ENCODE measurements at regions not wholly inside any gene's neighbourhood (a gene's known extent, or its start where the extent isn't known, plus 50 kb on each side); places are given as distances from the start of the nearest gene placed in this dataset.

GRCh38 chr15:95979286-95979685 is 351.2 kb upstream of the NR2F2 start:
- Mint-ChIP-seq H3K4me1 (no peaks in the 10 kb centered on the region), H3K4me3 (no peak overlapping the region), H3K27me3 (ENCODE audit: low read depth) (no peaks in the 10 kb centered on the region), H3K27ac (no peak overlapping the region), H3K36me3 (no peaks in the 10 kb centered on the region), H3K9me3 (peaks cover 6% of the 10 kb centered on the region)
- DNase-seq (ENCODE audit: low spot score), result no peak
- TF ChIP-seq ZMAT4 (CRISPR knock-in tag; IDR thresholded peaks at IDR 0.05), result no peak
- no peak for TF ChIP-seq ZNF512 (CRISPR knock-in tag; IDR thresholded peaks at IDR 0.05; ENCODE audit: borderline replicate concordance)
- TF ChIP-seq E2F4 (CRISPR knock-in tag; IDR thresholded peaks at IDR 0.05; ENCODE audit: borderline replicate concordance, low read depth), result no peak
- no peak for TF ChIP-seq HMGA2 (CRISPR knock-in tag; IDR thresholded peaks at IDR 0.05)
- TF ChIP-seq ATF3 (CRISPR knock-in tag; conservative IDR thresholded peaks at IDR 0.05), result no peak
- no peak for TF ChIP-seq ZBTB21 (CRISPR knock-in tag; IDR thresholded peaks at IDR 0.05; ENCODE audit: borderline replicate concordance)
- no peak for TF ChIP-seq RORB (CRISPR knock-in tag; IDR thresholded peaks at IDR 0.05)
- TF ChIP-seq MAX (CRISPR knock-in tag; IDR thresholded peaks at IDR 0.05), result no peak
- no peak for TF ChIP-seq IRF1 (CRISPR knock-in tag; IDR thresholded peaks at IDR 0.05)
- no peak for TF ChIP-seq GABPB1 (CRISPR knock-in tag; IDR thresholded peaks at IDR 0.05)
- TF ChIP-seq MLX (CRISPR knock-in tag; IDR thresholded peaks at IDR 0.05), result no peak
- no peak for TF ChIP-seq MYBL2 (CRISPR knock-in tag; IDR thresholded peaks at IDR 0.05)
- TF ChIP-seq FOXP1 (CRISPR knock-in tag; IDR thresholded peaks at IDR 0.05; ENCODE audit: borderline replicate concordance), result no peak
- TF ChIP-seq ATF1 (CRISPR knock-in tag; IDR thresholded peaks at IDR 0.05), result no peak
- ChIA-PET CTCF (no interaction called here), POLR2A (no interaction called here)
- ATAC-seq, result no peak

GRCh38 chr15:95981209-95981608 is 349.3 kb upstream of the NR2F2 start:
- TF ChIP-seq NFATC4 (CRISPR knock-in tag; IDR thresholded peaks at IDR 0.05) (no peak), FOXK1 (CRISPR knock-in tag; IDR thresholded peaks at IDR 0.05) (no peak), ESRRA (CRISPR knock-in tag; IDR thresholded peaks at IDR 0.05; ENCODE audit: borderline replicate concordance) (no peak), FOXP1 (CRISPR knock-in tag; IDR thresholded peaks at IDR 0.05; ENCODE audit: borderline replicate concordance) (no peak), ZNF671 (CRISPR knock-in tag; IDR thresholded peaks at IDR 0.05) (no peak), FOXP4 (CRISPR knock-in tag; IDR thresholded peaks at IDR 0.05) (no peak), ATF3 (CRISPR knock-in tag; conservative IDR thresholded peaks at IDR 0.05) (no peak), NR1H2 (CRISPR knock-in tag; IDR thresholded peaks at IDR 0.05) (no peak), SOX15 (CRISPR knock-in tag; IDR thresholded peaks at IDR 0.05) (no peak), HMGA2 (CRISPR knock-in tag; IDR thresholded peaks at IDR 0.05) (no peak)
- ChIA-PET CTCF (no interaction called here), POLR2A (no interaction called here)
- DNase-seq (ENCODE audit: low spot score) (no peak), ATAC-seq (no peak)
- H3K36me3 Mint-ChIP-seq, result no peaks in the 10 kb centered on the region
- no peak overlapping the region for H3K27ac Mint-ChIP-seq
- H3K27me3 Mint-ChIP-seq (ENCODE audit: low read depth), result no peaks in the 10 kb centered on the region
- no peaks in the 10 kb centered on the region for H3K9me3 Mint-ChIP-seq
- no peak overlapping the region for H3K4me3 Mint-ChIP-seq
- no peaks in the 10 kb centered on the region for H3K4me1 Mint-ChIP-seq
